ENCODE measurements at regions not wholly inside any gene's neighbourhood (a gene's known extent, or its start where the extent isn't known, plus 50 kb on each side); places are given as distances from the start of the nearest gene placed in this dataset.
"Not testable (repeated sequence)": the region's sequence is repeated elsewhere in the genome, so short reads cannot be mapped to it uniquely, and the experiment has no call there.

- DNase-seq: no peak
These were observed 64.7 kb upstream of the MAP9 start for GRCh38 chr4:155441475-155441874.

DNA sequence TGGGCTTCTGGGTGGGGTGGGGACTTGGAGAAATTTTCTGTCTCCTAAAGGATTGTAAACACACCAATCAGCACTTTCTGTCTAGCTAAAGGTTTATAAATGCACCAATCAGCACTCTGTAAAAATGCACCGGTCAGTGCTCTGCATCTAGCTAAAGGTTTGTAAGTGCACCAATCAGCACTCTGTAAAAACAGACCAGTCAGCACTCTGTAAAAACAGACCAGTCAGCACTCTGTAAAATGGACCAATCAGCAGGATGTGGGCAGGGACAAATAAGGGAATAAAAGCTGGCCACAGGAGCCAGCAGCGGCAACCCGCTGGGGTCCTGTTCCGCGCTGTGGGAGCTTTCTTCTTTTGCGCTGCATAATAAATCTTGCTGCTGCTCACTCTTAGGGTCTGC is 63.0 kb upstream of the MAP9 start:
- not testable (repeated sequence) for DNase-seq

DNA sequence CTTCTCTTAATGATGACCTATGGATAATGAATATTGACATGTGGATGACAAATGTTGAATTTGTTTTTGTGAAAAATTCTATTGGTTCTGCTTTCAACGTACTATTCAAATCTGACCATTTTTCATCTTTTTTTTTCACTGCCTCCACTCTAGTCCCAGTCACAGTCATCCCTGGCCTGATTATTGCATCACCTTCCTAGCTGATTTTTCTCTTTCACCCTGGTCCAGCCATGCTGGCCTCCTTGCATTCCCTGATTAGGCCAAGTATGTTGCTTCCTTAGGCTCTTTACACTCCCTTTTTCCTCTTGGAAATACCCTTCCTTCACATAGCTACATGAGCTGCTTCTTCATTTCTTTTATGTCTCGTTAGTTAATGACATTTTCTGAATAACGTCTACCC is 58.1 kb upstream of the MAP9 start:
- DNase-seq: no peak

DNA sequence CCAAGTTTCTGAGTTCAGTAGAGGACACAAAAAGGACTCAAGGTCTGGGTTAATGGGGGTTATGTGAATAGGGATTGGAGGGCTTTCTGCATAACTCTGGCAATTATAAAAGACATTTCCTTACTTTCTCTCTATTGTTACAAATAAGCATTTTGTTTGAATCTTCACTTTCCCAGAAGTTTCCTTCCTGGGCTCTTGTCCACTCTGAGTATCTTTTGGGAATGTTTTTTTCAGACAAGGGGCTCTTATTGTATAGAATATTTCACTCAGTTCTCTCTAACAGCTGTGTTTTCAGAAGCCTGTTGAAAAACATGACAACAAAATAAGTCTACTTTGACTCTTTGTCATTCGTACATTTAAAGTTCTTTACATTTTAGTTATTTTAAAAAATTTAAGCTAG is 57.6 kb upstream of the MAP9 start:
- no peak for DNase-seq

DNA sequence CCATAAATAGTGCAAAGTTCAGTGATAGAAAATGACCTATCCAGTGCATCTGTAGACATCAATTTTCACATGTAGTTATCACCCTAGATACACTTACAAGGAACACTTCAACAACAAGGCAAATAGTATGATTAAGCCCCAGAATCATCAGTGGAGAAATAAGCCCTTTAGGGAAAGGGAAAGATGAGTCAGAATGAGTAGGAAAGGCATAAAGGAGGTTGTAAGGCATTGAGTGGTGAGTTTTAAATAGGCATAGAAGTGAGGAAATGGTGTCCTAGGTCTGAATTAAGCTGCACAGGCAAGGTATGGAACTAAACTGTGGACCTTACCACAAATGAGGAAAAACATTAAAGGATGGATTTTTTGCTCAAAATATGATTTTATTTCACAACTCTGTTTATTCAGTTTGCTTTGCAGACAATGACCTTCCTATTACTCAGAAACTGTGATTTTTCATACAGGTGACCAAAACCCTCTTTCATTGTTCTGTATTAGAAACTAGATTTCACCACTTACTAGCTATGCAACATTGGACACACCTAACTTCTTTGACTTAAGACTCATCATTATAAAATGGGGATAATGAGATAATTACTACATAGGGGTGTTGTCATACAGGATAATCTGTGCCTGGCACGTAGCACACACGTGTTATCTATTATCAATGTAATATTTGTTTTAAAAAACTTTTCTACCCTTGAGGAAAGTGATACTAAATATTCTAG is 57.0 kb upstream of the MAP9 start:
- DNase-seq: no peak

- DNase-seq: no peak
These were observed 54.4 kb upstream of the MAP9 start for GRCh38 chr4:155430895-155431795.

GRCh38 chr4:155428128-155428527 is 51.4 kb upstream of the MAP9 start:
- DNase-seq: no peak

- no peak for DNase-seq
These were observed 50.2 kb upstream of the MAP9 start for GRCh38 chr4:155426953-155427352.
